GM18861 (cell line): ENCODE measurements at regions not wholly inside any gene's neighbourhood (a gene's known extent, or its start where the extent isn't known, plus 50 kb on each side); places are given as distances from the start of the nearest gene placed in this dataset.
A peak's percentile ranks its signal among the peaks of the same experiment; 100 is the strongest.
"Not testable (repeated sequence)": the region's sequence is repeated elsewhere in the genome, so short reads cannot be mapped to it uniquely, and the experiment has no call there.

Source experiments
- ATAC-seq: cut with Tn5 transposase; IDR thresholded peaks from one replicate; pipeline ENCODE4 v1.9.1; 2021; ENCODE audit not compliant: unreplicated experiment

DNA sequence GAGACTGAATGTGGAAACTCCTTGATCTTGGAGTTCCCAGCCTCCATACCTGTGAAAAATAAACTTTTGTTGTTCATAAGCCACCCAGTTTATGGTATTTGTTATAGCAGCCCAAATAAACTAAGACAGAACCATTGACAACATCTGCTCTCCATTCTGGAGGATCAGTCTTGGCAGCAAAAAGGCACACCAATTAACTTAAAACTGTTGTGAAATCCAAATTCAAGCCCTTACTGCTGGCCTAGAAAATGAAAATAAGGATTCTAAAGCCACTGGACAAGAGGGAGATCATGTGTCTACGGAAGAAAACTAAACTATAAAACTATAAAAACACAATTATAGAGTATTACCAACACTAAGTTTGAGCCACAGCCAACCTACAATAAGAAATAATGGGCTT lies 172.1 kb upstream of the RNPC3 start:
- no peak for ATAC-seq

DNA sequence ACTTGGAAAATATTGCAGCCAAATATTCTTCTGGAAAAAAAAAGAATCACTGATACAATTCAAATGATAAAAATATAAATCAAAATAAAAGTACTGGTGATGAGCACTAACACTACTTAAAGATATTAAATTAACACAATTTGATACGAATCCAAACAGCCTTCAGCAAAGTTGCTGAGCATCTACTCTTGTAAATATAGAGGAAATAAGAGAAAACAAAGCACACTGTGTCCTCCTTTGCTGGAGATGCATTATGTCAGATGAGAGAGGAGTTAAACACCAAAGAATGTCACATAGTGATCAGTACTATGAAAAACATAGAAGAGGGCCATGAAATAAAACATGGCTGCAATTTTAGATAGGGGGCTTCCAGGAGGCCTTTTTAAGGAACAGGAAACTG lies 177.4 kb upstream of the RNPC3 start:
- no peak for ATAC-seq

DNA sequence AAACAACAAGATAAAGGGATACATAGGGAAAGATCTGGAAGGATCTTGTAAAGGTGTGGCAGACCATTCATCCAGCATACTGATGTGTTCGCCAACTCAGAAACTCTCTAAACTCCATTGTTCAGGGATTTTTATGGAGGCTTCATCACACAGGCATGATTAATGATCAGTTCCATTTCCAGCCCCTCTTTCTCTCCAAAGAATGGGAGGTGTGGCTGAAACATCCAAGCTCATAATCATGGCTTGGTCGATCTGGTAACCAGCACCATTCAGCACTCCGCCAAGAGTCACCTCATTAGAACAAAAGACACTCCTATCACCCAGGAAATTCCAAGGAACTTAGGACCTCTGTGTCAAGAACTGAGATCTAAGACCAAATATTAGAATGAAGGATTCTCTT lies 180.6 kb upstream of the RNPC3 start:
- no peak for ATAC-seq

DNA sequence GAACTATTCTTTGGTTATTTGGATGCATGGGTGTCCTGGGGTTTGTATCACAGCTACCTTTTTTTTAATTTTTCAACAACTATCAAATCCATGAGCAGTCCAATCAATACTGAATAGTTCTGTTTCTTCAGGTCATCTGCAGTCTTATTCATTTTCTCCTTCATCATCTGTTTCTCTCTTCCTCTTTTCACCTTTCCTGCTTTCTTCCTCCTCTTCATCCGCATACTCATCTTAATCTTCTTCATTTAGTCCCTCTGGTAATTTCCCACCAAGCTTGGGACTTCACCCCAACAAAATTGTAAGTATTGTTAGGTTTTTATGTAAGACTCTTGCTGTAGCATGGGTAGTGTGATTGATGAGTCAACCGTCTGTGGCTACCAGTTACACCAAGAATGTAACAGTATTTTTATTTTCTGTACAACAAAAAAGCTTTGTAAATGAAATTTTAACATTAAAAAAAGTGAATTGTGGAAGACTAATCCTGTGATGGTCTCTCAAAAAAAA lies 184.1 kb upstream of the RNPC3 start:
- ATAC-seq = no peak

DNA sequence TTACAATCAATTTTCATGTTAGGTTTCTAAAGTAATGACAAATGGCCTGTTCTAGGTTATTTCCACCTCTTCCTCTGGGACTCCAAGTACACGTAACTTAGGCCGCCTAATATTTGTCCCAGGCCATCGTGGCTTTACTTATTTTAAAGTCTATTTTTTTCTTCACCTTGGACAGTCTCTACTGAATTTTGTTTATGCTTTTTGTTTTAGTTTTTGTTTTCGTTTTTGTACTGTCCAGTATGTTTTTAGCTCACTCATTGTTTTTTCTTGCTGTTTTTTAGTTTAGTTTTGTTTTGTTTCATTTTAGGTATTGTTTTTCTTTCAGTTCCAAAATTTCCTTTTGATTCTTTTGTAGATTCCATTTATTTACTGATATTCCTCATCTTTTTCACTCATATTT lies 187.7 kb upstream of the RNPC3 start:
- ATAC-seq = no peak

DNA sequence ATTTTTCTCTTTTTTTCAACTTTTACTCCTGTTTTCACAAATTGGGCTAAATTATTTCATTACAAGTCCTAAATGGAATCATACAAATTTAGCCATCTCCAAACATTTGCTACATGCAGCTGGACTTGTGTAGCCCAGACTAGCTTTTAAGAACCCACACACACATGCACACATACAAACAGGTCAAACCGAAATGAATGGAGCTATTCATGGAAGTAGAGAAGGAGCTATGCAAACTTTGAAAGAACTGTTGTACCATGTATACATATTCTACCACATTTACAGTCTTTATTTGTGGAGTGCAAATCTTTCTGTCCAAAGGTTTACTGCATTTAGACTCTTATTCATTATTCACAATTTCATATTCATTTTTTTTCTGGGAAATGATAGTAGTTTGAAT lies 189.1 kb upstream of the RNPC3 start:
- no peak for ATAC-seq

DNA sequence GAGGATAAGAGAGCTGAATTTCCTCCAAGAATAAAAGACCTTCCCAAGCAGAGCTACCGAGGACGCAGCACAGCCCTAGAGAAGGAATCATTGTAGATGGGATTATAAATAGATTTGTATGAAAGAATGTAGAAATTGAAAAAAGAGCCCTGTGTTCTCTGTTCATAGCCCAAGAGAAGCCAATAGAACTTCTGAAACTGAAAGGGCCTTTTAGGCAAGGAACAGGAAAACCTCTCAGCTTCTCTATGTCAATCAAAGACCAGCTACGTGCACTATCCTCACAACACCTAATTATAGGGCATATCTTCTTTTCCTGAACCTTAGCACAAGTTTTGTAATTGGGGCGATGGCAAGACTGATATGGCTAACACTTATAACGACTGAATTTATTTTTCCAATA lies 192.4 kb upstream of the RNPC3 start:
- peak; percentile 55 for ATAC-seq

DNA sequence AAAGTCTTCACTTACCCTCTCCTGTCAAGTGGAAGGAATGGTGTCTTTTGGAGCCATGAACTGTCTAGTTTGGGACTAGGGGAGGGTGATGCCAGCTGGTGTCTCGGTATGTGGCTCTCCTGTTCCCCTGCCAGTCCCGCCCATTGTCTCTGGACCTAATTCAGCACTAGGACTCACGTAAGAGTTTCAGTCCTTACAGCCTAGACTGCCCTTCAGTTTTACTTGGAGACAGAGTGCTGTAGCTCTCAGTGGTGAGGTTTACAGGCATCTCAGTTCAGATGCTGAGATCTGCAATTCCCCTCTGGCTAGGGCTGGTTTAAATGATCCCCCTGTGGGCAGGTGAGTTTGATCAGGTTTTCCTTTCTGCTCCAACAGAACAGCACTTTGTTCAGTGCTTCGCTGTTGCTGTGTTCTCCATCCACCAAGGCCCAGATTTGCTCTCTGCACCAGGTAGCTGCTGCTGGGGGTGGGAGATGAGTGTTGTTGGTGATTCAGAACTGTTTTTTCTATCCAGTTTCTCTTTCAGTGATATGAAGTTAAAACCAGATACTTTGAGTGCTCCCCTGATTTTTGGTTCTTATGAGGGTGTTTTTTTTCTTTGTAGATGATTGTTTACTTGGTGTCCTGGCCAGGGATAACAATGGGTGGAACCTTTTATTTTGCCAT lies 198.3 kb upstream of the RNPC3 start:
- no peak for ATAC-seq

DNA sequence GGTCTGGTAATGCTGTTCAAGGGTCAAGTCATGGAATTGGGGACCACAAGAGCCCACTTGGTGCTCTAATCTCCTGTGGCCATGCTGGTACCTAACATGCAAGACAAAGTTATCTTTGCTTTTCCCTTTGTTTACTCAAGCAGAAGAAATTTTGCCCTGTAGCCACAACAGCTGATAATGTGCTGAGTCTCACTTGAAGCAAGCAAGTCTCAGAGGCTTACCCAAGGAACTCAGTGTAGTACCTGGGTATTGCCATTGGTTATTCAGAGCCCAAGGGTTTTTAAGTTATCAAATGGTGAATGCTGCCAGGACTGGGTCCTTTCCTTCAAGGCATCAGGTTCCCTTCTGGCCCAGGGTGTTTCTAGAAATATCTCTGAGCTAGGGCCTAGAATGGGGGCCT lies 198.9 kb upstream of the RNPC3 start:
- no peak for ATAC-seq

DNA sequence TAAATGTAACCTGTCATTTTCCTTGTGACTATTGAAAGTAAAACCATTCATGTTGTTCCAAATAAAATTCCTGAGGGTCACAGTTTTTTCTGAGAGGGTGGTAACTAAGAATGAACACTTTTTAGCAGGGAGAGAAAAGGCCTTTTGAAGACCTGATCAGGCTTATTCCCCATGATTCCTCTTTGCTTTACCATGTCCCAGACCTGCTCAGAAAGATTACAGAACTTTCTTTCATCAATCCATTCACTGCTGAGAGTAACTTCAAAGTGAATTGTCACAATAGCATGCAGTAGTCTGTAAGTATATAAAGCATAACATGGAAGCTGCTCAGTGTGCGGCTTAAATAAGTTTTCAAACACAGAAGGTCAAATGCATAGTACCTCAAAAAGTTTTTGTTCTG lies 201.5 kb upstream of the COL11A1 start:
- no peak for ATAC-seq

DNA sequence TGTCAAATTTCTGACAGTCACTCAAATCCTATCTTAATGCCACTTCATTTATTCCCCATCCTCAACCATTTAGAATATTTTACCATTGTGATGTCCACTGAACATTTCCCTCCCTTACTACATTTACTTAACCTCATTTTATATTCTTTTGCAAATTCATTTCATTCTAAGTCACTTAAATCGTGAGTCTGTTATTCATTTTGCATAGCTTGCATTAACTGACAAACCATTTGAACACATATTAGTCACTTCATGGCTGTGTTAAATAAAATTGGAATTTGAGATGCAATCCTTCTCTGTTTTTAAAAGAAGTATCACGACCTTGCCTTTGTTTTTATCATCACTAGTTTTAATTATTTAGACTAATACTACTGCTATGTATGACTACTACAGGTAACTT lies 199.4 kb upstream of the COL11A1 start:
- ATAC-seq = no peak

DNA sequence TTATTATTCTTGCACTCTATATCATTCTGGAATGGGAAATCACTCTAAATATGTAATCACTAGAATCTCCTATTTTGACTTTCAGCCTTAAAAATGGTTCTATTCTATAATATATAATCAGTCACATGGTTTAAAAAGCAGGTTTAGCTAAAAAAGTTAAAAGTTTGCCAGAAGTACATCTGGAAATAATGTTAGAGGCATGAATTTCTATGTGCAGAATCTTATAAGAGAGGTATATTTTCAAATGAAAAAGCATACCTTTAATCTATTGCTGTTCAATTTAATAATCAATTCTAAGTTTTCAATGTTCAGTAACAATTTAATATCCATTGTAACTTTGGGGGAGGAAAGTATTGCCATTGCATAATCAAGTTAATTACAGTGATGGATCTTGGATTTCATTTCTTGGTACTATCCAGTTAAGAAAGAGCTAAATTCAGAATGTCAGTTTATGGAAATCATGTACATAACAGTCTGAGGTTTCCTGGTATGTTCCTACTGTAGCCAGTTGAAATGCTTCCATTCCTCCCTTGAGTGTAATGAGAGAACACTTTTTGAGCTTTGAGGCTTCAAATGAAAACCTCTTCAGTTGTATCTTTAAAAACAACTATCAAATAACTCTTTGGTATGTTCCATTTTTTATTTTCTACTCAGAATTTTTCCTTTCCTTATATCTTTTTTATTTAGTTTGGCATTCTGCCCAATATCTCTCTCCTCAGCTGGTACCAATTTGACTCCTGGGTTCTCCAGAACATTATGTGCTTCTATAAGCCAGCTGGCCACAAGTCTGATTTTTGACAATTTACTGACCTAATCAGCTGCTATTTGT lies 175.7 kb upstream of the COL11A1 start:
- ATAC-seq = no peak

DNA sequence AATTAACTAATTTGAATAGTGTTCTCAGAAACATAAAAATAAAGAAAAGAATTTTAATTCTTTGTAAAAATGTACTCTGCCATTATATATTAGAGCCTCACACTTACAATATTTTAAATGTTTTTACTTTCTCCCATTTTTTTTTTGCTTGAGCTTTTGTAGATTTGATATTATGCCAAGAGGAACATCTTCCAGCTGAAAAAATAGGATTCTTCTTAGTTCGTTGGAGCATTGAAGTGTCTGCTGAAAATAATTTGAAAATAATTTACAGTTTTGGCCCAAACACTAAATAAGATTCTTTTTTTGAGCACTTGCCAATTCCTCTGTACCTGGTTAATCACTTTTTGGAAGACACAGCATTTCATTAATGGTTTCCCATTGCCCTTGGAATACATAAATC lies 175.0 kb upstream of the COL11A1 start:
- no peak for ATAC-seq

DNA sequence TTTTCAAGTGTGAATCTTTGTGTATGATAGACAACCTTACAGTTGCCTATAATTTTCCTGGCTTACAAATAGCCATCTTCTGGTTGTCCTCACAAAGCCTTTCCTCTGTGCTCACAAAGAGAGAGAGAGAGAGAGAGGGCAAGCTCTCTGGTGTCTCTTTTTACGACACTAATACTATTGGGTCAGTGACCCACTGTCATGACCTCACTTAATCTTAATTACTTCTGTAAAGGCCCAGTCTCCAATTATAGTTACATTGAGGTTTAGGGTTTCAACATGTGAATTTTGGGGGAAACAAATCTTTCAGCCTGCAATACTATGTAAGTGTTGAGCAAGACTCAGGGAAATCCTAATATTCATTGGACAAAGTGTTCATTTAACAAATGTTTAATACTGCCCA lies 167.4 kb upstream of the COL11A1 start:
- no peak for ATAC-seq

DNA sequence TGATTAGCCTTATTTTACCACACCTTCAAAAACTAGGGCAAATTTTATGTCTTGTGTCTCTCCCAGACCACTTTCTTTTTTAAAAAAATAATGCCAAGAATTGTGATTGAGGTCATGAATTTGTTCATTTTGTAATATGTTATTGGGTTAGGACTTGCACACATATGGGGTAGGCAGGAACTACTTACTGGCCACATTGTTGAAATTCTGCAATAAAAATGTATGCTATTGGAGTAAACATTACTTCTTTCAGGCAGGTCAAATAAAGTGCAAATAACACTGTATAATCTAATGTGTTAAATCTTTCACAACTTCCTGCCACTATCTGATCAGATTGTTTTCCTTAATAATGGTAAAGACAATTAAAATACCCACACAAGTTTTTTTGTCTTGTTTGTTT lies 166.6 kb upstream of the COL11A1 start:
- no peak for ATAC-seq

DNA sequence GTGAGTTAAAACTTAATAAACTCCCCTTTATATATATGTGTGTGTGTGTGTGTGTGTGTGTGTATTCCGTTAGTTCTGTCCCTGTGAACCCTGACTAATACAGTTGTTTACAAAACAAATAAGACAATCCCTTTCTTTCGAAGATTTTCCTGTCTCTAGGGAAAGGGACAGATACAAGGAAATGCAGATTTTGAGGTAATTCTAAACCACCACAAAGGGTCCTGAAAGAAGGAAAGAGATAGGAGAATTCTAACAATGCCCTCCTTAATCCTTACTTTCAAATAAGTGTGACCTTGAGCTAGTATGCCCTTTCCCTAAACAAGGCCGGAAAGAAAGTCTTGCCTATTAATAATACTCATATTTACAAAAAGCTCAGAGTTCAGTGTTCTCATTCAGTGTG lies 164.8 kb upstream of the COL11A1 start:
- no peak for ATAC-seq

DNA sequence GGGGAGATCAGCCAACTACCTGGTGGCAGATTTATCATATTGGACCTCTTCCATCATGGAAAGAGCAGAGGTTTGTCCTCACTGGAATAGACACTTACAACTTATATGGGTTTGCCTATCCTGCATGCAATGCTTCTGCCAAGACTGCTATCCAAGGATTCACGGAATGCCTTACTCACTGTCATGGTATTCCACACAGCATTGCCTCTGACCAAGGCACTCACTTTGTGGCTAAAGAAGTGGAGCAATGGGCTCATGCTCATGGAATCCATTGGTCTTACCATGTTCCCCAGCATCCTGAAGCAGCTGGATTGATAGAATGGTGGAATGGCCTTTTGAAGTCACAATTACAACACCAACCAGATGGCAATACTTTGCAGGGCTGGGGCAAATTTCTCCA lies 163.1 kb upstream of the COL11A1 start:
- not testable (repeated sequence) for ATAC-seq

DNA sequence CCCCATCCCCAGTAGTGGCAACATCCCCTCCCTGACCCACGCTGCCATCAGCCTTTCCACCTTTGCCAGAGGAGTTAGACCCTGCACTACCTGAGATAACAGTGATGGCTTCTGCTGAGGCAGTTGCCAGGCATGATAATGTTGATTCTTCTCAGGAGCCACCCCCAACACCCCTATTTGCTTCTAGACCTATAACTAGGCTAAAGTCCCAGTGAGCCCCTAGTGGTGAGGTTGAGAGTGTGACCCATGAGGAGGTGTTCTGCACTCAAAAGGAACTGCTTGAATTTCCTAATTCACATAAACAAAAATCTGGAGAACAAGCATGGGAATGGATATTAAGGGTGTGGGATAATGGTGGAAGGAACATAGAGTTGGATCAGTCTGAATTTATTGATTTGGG lies 159.6 kb upstream of the COL11A1 start:
- ATAC-seq = no peak

DNA sequence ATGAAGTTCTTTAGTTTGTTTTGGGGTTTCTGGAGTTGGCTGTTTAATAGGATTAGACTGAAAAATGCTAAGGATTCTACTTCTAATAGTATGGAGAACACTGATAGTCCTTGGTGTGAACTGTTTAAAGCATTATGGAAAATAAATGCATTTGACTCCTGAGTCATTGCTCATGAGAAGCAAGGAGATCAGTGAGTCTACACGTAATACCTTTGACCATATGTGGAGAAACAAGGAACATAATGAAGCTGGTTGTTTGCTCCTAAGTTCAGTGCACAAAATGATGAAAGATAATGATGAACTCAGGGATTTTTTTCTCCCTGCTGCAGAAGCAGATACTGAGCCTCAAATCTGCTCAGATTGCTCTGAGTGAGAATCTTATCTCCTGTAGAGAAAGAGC lies 158.9 kb upstream of the COL11A1 start:
- ATAC-seq = no peak

DNA sequence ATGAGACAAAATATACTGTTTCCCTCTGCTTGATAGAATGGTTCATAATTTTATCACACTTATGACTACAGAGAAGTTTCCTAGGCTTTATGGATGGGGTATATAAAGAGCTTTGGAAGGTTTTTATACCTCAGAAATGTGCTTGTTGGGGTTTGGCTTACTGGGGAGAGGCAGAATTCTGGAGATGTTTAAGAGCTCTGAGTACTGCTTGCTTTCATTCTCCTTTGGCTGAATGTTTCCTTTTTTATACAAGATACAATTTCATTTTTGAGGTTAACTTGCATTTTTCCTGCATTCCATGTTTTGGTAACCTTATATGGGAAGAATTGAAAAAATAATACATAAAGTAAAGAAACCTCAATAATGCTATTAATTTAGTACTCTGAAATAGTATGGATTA lies 157.7 kb upstream of the COL11A1 start:
- ATAC-seq = no peak

DNA sequence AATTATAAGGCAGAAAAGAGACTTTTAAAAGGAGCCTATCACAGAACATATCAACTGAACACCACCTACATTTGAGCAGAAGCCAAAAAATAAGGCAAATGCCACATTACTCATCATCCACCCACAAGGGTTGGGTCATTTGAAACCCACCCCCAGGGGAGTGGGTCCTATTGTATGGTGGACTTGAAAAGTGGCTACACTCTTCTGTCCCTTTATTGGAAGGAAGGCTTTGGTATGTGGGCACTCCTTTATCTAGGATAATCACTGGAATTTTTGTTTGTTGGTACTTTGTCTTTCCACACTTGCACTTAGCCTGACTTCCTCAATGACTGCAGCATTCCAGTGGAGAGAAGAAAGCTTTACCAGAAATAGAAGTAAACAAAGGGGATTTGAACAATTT lies 157.2 kb upstream of the COL11A1 start:
- ATAC-seq = no peak

DNA sequence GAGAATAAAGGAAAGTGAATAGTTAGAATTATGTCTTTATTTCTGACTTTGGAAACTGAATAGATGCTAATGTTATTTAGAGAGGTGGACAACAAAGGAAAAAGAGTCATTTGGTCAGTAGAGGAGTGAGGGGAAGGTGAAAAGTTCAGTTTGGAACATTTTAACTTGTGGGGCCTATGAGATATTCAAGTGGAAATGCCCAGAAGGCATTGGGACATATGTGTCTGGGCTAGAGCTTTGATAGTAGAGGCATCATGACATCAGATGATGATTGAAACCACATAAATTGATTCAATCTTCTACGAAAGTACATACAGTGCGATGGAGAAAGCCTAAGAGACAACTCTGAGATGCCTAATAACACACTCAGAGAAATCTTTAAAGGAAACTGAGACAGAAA lies 151.7 kb upstream of the COL11A1 start:
- ATAC-seq = no peak

DNA sequence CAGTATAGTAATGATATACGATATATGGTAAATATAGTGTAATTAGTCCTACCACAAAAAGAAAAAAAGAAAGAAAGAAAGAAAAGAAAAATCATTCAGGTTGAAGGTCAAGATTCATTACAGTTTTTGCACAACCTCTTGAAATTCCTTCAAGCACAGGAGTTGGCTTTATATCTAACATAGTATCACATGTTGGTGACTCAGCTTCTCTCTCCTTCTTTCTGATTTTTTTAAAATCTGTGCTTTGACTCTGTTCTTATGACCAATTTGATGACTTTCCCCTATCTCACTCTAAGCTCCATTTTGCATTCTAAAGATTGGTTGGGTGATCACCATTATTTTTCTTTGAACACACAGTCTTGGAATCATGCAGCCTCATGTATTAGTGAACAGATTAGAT lies 148.2 kb upstream of the COL11A1 start:
- ATAC-seq = no peak
